Memory B cell (primary cell): ENCODE measurements at regions not wholly inside any gene's neighbourhood (a gene's known extent, or its start where the extent isn't known, plus 50 kb on each side); places are given as distances from the start of the nearest gene placed in this dataset.
"Not testable (repeated sequence)": the region's sequence is repeated elsewhere in the genome, so short reads cannot be mapped to it uniquely, and the experiment has no call there.

Experiments used
- ATAC-seq: fragments of 150-1000 bp; cut with Tn5 transposase; 2 replicates; pipeline ENCODE4 v1.10.0; 2021; ENCODE audit warnings: low read depth, mild to moderate bottlenecking, moderate library complexity
- DNase-seq, 2 donors: peaks; one replicate each; pipeline ENCODE4 v3.0.0; 2022; ENCODE audit warnings: low spot score in 2 of 2
- H3K27ac Mint-ChIP-seq: one replicate; pipeline ENCODE4 v1.8.0; 2022; ENCODE audit warnings: mild to moderate bottlenecking, moderate library complexity, mixed read lengths
- H3K27me3 Mint-ChIP-seq: one replicate; pipeline ENCODE4 v1.8.0; 2022; ENCODE audit warnings: mixed read lengths
- H3K36me3 Mint-ChIP-seq: one replicate; pipeline ENCODE4 v1.8.0; 2022; ENCODE audit warnings: mild to moderate bottlenecking, mixed read lengths
- H3K4me1 Mint-ChIP-seq: one replicate; pipeline ENCODE4 v1.8.0; 2022; ENCODE audit warnings: mixed read lengths
- H3K4me3 Mint-ChIP-seq: one replicate; pipeline ENCODE4 v1.8.0; 2022; ENCODE audit warnings: mild to moderate bottlenecking, moderate library complexity, mixed read lengths
- H3K9me3 Mint-ChIP-seq: one replicate; pipeline ENCODE4 v1.8.0; 2022; ENCODE audit warnings: mixed read lengths

DNA sequence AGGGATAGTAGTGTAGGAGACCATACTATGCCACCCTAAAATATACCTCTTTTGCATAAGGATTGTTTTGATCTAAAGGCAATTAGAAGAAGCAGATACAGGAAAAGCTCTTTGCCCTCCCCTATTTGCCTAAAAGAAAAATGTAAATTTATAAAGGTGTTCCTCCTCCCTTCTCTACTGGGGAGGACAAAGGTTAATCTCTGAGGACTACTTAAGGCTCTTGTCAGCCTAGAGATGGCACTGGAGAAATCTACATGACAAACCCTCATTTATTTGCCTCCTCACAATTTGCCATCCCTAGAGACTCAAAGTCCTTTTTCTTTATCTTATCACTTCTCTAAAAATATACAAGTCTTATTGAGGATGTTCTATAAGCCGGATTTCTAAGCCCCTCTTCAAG lies 1021.8 kb downstream of the STPG2 start:
- DNase-seq, result no peak
- H3K27me3 Mint-ChIP-seq, result no peaks in the 10 kb centered on the region
- no peak for ATAC-seq

DNA sequence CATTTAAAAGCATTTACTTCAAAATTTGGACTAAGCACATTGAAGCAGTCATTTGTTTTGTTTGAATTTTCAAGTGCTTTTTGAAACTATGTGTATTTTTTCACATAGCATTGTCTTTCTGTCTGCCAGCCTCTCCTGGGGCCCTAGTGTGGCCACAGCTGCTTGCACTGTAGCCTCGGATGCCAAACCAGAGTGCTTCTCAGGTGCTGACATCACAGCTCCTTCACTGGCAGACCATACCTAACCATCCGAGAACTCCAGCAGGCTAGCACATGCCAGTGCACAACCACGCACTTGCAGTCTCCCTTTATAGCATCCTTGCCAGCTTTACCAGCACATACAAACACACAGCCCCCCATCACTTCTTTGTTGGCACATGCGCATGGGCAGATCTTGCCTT lies 1019.7 kb downstream of the STPG2 start:
- no peaks in the 10 kb centered on the region for H3K27me3 Mint-ChIP-seq
- no peak overlapping the region for H3K27ac Mint-ChIP-seq
- ATAC-seq, result no peak
- H3K4me1 Mint-ChIP-seq, result no peaks in the 10 kb centered on the region
- H3K9me3 Mint-ChIP-seq, result peaks cover 6% of the 10 kb centered on the region
- H3K36me3 Mint-ChIP-seq, result no peaks in the 10 kb centered on the region
- H3K4me3 Mint-ChIP-seq, result no peak overlapping the region
- no peak for DNase-seq

More for the DNA sequence above, 1021.8 kb downstream of the STPG2 start:
- H3K27ac Mint-ChIP-seq, result no peak overlapping the region
- H3K9me3 Mint-ChIP-seq, result peaks cover 3% of the 10 kb centered on the region
- no peaks in the 10 kb centered on the region for H3K4me1 Mint-ChIP-seq
- no peak overlapping the region for H3K4me3 Mint-ChIP-seq
- no peaks in the 10 kb centered on the region for H3K36me3 Mint-ChIP-seq

DNA sequence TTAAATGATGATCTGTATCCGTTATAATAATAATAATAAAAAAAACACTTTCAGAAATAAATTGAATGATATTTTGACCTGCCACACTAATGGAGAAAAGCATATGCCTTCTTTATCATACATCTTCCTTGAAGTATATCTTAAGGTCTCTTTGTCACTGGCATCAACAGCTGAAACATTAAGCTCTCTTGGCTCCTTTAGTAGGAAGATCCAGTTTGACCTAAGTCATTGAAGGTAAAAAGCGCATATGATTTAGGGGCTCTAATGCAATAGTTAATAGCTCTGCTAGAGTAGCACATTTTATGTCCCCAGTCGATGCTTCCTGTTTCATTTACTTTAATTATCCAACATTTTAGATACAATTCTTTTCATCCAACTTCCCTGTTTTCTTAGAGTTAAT lies 1010.8 kb downstream of the STPG2 start:
- no peaks in the 10 kb centered on the region for H3K27me3 Mint-ChIP-seq
- H3K4me1 Mint-ChIP-seq, result no peaks in the 10 kb centered on the region
- H3K36me3 Mint-ChIP-seq, result no peaks in the 10 kb centered on the region
- H3K27ac Mint-ChIP-seq, result no peak overlapping the region
- no peak overlapping the region for H3K4me3 Mint-ChIP-seq
- H3K9me3 Mint-ChIP-seq, result peaks cover 4% of the 10 kb centered on the region
- ATAC-seq (no peak), DNase-seq (no peak)

DNA sequence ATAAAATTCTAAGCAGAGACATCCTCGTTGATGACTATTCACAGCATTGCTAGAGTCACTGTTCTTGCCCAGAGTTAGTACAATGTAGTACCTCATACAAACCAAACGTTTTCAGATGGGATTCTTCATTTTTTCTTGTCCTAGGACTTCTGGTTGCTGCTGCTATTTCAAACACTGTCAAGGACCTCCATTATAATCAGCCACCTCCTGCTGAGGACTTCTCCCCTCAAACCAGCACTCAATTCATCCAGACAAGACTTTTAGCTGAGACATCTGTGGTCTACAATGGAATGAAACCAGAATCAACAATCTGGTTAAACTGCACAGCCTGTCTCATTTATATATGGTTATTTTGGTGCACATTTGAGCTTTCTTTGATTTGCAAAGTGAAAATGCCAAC lies 1008.8 kb downstream of the STPG2 start:
- Mint-ChIP-seq H3K27ac (no peak overlapping the region), H3K4me3 (no peak overlapping the region)
- DNase-seq, result no peak

DNA sequence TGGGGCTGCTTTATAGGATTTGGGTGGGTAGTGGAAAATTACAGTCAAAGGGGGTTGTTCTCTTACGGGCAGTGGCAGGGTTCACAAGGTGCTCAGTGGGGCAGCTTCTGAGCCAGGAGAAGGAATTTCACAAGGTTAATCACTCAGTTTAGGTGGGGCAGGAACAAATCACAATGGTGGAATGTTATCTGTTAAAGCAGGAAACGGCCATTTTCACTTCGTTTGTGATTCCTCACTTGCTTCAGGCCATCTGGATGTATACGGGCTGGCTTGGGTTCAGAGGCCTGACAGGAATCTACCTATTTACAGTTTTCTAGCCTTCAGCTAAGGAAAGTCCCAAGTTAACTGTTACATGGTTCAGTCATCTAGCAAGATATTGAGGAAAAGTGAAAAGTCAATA lies 1003.5 kb downstream of the STPG2 start:
- peaks cover 6% of the 10 kb centered on the region for H3K36me3 Mint-ChIP-seq
- ATAC-seq (no peak), DNase-seq (no peak)
- no peaks in the 10 kb centered on the region for H3K27me3 Mint-ChIP-seq
- H3K27ac Mint-ChIP-seq, result no peak overlapping the region
- no peak overlapping the region for H3K4me3 Mint-ChIP-seq
- H3K9me3 Mint-ChIP-seq, result peaks cover 19% of the 10 kb centered on the region
- H3K4me1 Mint-ChIP-seq, result no peaks in the 10 kb centered on the region

More for the DNA sequence above, 1008.8 kb downstream of the STPG2 start:
- peaks cover 15% of the 10 kb centered on the region for H3K9me3 Mint-ChIP-seq
- no peaks in the 10 kb centered on the region for H3K4me1 Mint-ChIP-seq
- H3K27me3 Mint-ChIP-seq, result no peaks in the 10 kb centered on the region
- no peak for ATAC-seq
- H3K36me3 Mint-ChIP-seq, result peaks cover 6% of the 10 kb centered on the region

DNA sequence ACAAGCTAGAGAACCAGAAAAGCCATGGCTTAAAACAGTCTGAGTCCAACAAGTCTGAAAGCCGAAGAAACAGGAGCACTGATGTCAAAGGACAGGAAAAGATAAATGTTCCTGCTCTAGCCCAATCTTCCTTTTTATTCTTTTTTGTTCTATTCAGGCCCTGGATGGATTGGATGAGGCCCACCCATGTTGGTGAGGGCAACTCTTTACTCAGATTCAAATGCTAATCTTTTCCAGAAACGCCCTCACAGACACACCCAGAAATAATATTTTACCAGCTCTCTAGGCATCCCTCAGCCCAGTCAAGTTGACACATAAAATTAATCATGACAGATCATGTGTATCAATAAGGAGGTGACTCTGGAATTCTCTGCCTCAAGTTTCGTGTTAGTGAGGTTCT lies 1002.7 kb downstream of the STPG2 start:
- H3K9me3 Mint-ChIP-seq, result peaks cover 19% of the 10 kb centered on the region
- H3K27ac Mint-ChIP-seq, result no peak overlapping the region
- H3K36me3 Mint-ChIP-seq, result peaks cover 6% of the 10 kb centered on the region
- H3K4me3 Mint-ChIP-seq, result no peak overlapping the region
- no peak for DNase-seq
- no peaks in the 10 kb centered on the region for H3K27me3 Mint-ChIP-seq
- no peak for ATAC-seq
- H3K4me1 Mint-ChIP-seq, result no peaks in the 10 kb centered on the region

DNA sequence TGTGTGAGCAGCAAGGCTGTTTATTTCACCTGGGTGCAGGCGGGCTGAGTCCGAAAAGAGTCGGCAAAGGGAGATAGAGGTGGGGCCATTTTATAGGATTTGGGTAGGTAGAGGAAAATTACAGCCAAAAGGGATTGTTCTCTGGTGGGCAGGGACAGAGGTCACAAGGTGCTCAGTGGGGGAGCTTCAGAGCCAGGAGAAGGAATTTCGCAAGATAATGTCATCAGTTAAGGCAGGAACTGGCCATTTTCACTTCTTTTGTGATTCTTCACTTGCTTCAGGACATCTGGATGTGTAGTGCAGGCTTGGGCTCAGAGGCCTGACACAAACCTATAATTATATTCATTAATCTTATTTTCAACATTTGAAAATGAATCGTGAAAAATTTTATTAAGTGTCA lies 1001.9 kb downstream of the STPG2 start:
- H3K9me3 Mint-ChIP-seq, result peaks cover 19% of the 10 kb centered on the region
- ATAC-seq, H3K4me3 Mint-ChIP-seq, H3K4me1 Mint-ChIP-seq, DNase-seq, H3K27ac Mint-ChIP-seq, H3K36me3 Mint-ChIP-seq, H3K27me3 Mint-ChIP-seq: not testable (repeated sequence)

DNA sequence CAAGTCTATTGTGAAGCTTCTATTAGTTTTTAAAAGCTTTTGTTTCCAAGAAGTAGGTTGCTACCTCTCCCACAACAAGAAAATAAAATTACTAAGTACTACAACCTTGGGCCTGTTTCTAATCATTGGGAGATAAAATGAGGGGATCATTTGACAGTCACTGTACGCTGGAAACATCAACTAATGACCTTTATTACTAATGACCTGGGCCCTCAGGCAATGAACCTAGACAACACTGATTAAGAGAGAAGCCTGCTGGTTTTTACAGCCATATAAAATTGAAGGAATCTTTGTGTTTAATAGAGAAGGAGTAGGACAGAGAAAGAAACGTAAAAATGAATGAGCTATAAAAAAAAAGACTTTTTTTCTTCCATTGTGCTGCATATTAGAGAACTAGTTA lies 1000.9 kb downstream of the STPG2 start:
- Mint-ChIP-seq H3K4me1 (no peaks in the 10 kb centered on the region), H3K27ac (no peak overlapping the region), H3K27me3 (no peaks in the 10 kb centered on the region), H3K4me3 (no peak overlapping the region), H3K9me3 (peaks cover 17% of the 10 kb centered on the region), H3K36me3 (peaks cover 6% of the 10 kb centered on the region)
- ATAC-seq (no peak), DNase-seq (no peak)

DNA sequence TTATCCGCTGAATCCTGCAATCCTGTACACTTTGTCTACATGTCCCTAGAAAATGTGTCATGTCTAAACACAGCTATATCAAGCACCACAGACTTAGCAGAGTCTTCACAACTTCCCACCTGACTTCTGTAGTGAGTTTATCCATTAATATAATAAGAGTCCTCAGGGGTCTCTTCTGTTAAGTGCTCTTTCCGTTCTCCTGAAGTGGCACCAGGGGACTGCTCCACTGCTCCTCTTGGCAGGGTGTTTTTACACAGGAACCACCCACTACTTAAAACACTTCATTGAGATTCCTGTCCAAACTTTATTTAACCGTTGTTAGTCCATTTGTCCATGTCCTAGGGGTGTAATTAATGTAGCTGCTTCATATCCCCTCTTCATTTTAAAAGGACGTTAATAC lies 1000.4 kb downstream of the STPG2 start:
- H3K4me1 Mint-ChIP-seq, result no peaks in the 10 kb centered on the region
- peaks cover 6% of the 10 kb centered on the region for H3K36me3 Mint-ChIP-seq
- peaks cover 17% of the 10 kb centered on the region for H3K9me3 Mint-ChIP-seq
- DNase-seq (no peak), ATAC-seq (no peak)
- no peak overlapping the region for H3K27ac Mint-ChIP-seq
- no peak overlapping the region for H3K4me3 Mint-ChIP-seq
- no peaks in the 10 kb centered on the region for H3K27me3 Mint-ChIP-seq

DNA sequence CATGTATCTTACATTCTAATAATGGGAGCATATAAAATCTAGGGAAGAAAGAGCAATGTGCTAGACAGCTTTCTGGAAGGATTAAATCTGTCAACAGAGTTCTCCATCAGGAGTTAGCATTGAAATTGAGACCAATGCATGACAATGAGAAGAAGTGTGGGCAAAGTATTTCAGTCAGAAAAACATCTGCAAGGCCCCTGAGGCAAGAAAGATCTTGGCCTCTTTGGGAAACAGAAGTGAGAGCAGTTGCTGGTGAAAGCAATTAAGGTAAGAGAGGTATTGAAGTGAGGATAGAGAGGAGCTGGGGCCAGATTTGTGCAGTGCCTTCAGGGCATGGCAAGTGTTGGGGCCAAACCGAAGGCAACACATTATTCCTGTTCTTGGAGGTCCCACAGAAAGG lies 999.1 kb downstream of the STPG2 start:
- Mint-ChIP-seq H3K9me3 (peaks cover 7% of the 10 kb centered on the region), H3K27ac (no peak overlapping the region), H3K27me3 (no peaks in the 10 kb centered on the region), H3K4me1 (no peaks in the 10 kb centered on the region), H3K36me3 (no peaks in the 10 kb centered on the region), H3K4me3 (no peak overlapping the region)
- no peak for ATAC-seq
- no peak for DNase-seq

DNA sequence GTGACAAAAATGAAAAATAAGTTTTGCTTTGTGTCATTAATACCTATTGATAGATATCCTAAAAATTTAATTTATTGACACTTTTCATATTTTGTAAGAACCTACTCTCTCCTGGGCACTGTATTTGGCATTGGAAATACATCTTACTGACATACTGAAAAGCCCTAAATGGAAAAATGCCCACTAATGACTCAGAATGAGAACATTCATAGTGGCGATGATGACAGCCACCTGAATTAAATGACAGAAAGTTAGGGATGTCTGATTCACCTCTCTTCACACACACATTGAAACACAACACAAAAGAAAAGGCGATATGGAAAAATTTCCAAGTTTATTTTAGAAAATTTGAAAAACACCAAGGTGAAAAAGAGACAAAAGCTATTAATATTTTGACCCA lies 992.3 kb downstream of the STPG2 start:
- H3K4me1 Mint-ChIP-seq, result no peaks in the 10 kb centered on the region
- no peak overlapping the region for H3K4me3 Mint-ChIP-seq
- ATAC-seq (no peak), DNase-seq (no peak)
- H3K27ac Mint-ChIP-seq, result no peak overlapping the region
- no peaks in the 10 kb centered on the region for H3K27me3 Mint-ChIP-seq
- H3K36me3 Mint-ChIP-seq, result no peaks in the 10 kb centered on the region
- H3K9me3 Mint-ChIP-seq, result peaks cover 3% of the 10 kb centered on the region

DNA sequence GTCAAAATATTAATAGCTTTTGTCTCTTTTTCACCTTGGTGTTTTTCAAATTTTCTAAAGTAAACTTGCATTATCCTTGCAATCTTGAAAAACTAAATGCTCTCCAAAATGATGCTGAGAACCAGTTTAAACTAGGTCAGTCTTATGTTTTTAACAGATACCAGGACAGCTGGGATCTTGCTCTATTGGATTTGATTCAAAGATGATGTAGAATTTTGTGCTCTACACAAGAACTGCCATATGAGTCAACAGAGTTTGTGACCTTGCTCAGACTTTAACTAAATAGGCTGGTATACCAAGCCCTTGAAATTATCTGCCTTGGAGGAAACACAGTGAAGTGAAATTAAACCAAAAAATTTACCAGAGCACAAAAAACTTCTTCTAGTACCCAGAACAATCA lies 991.1 kb downstream of the STPG2 start:
- Mint-ChIP-seq H3K4me3 (no peak overlapping the region), H3K36me3 (no peaks in the 10 kb centered on the region), H3K27ac (no peak overlapping the region), H3K4me1 (no peaks in the 10 kb centered on the region), H3K27me3 (no peaks in the 10 kb centered on the region), H3K9me3 (peaks cover 3% of the 10 kb centered on the region)
- ATAC-seq, result no peak
- DNase-seq, result no peak

DNA sequence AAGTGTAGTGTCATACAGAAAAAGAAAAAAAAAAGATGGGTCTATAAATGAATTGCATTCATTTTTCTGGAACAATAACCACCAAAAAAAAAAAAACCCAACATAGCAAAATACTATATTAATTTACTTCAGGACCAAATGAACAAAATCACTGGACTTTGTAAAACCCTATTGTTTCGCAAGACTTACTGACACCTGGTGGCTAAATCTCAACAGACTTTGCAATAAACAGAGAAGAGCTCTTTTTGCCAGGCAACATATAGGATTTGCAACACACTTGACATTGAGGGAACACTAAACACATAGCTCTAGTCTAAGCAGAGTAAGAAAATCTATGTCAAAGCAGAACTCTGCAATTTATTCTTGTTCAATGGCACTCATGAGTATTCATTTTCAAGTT lies 990.2 kb downstream of the STPG2 start:
- Mint-ChIP-seq H3K36me3 (no peaks in the 10 kb centered on the region), H3K4me3 (no peak overlapping the region), H3K4me1 (no peaks in the 10 kb centered on the region), H3K9me3 (peaks cover 2% of the 10 kb centered on the region), H3K27ac (no peak overlapping the region), H3K27me3 (no peaks in the 10 kb centered on the region)
- ATAC-seq, result no peak
- DNase-seq, result no peak

DNA sequence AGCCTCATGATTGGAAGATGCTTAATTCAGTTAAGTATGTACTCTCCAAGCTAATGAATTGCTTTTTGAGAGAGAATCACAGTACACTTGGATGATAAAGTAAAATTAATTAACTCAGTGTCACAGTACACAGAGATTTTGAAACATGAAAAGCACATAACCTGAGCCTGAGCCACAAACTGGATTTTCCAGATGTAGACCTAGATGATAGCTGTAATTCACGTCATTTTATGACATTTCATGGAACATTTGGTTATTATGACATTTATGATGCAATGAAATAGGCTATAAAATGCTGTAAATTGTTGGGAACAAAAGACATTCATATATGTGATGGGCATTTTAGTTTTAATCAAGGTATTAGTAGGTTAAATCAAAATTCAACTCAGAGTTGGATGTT lies 983.7 kb downstream of the STPG2 start:
- Mint-ChIP-seq H3K4me1 (no peaks in the 10 kb centered on the region), H3K27me3 (no peaks in the 10 kb centered on the region), H3K27ac (no peak overlapping the region), H3K4me3 (no peak overlapping the region), H3K9me3 (peaks cover 2% of the 10 kb centered on the region), H3K36me3 (no peaks in the 10 kb centered on the region)
- no peak for DNase-seq
- ATAC-seq, result no peak

DNA sequence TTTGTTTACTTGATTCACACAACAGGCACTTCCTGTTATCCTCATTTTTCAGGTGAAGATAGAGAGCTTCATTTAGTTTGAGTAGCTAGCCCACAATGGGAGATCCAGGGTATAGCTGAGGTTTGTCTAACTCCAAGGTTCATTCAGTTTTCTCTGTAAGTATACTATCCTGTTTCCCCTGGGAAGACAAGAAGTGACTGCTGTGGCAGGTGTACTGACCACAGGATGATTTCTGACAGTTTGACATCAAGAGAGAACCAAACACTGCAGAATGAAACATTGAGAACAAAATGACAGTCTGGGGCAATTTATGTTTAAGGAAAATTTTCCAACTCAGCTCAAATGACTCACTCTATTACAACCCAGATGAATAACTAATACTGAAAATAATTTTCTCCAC lies 958.0 kb downstream of the STPG2 start:
- ATAC-seq, result no peak
- DNase-seq, result no peak
- H3K9me3 Mint-ChIP-seq, result peaks cover 1% of the 10 kb centered on the region
- no peaks in the 10 kb centered on the region for H3K27me3 Mint-ChIP-seq
- no peaks in the 10 kb centered on the region for H3K36me3 Mint-ChIP-seq
- H3K4me3 Mint-ChIP-seq, result no peak overlapping the region
- H3K4me1 Mint-ChIP-seq, result no peaks in the 10 kb centered on the region
- H3K27ac Mint-ChIP-seq, result no peak overlapping the region

DNA sequence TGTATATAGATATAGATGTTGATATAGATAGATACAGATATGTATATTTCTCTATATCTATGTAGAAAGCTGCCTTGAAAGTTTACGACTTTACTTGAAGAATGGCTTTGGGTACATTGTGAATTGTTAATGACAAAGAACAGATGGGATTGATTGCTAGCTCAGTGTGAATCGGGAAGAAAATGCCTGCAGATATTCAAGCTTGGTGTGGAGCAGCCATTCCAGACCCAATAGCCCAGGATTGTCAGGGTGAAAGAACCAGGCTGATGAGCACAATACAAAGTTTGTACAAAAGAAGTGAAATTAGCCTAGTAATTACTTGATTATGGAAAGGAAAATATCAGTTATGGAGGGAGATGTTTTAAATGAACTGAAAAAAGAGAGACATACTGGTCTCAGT lies 946.2 kb downstream of the STPG2 start:
- H3K4me3 Mint-ChIP-seq, result no peak overlapping the region
- no peak overlapping the region for H3K27ac Mint-ChIP-seq
- ATAC-seq, result no peak
- H3K9me3 Mint-ChIP-seq, result peaks cover 4% of the 10 kb centered on the region
- no peaks in the 10 kb centered on the region for H3K27me3 Mint-ChIP-seq
- H3K4me1 Mint-ChIP-seq, result no peaks in the 10 kb centered on the region
- DNase-seq, result no peak
- no peaks in the 10 kb centered on the region for H3K36me3 Mint-ChIP-seq
